DND-41 (cell line): ENCODE measurements at regions not wholly inside any gene's neighbourhood (a gene's known extent, or its start where the extent isn't known, plus 50 kb on each side); places are given as distances from the start of the nearest gene placed in this dataset.

Experiments
- ATAC-seq: fragments of 200-7000 bp; cut with Tn5 transposase; 3 replicates; pipeline ENCODE4 v1.9.1; 2021; ENCODE audit warnings: low read depth; ENCODE audit not compliant: insufficient read depth
- DNase-seq: peaks from one replicate; pipeline ENCODE4 v3.0.0-alpha.2; 2020
- H2AFZ ChIP-seq: 2 replicates; pipeline ENCODE4 v1.6.0; 2012; ENCODE audit warnings: low read depth, low read length
- H3K27ac ChIP-seq: 2 replicates; pipeline ENCODE4 v1.5.1; 2012; ENCODE audit warnings: low read length, inconsistent platforms
- H3K27me3 ChIP-seq: fragments of 200-600 bp; sonication (generic); 2 replicates; pipeline ENCODE4 v1.6.0; 2012; ENCODE audit warnings: low read length, mild to moderate bottlenecking, inconsistent platforms; ENCODE audit not compliant: insufficient read depth, poor library complexity
- H3K36me3 ChIP-seq: 2 replicates; pipeline ENCODE4 v1.5.1; 2012; ENCODE audit warnings: low read length, inconsistent platforms; ENCODE audit not compliant: insufficient read depth
- H3K4me1 ChIP-seq: 2 replicates; pipeline ENCODE4 v1.5.1; 2012; ENCODE audit warnings: mild to moderate bottlenecking, low read length; ENCODE audit not compliant: insufficient read depth
- H3K4me2 ChIP-seq: 2 replicates; pipeline ENCODE4 v1.6.0; 2012; ENCODE audit warnings: mild to moderate bottlenecking, moderate library complexity, low read length, inconsistent platforms; ENCODE audit not compliant: insufficient read depth
- H3K4me3 ChIP-seq, 2 experiments: fragments of 200-600 bp in 1 of 2; shearing (Covaris generic) in 1 of 2; 2 replicates each; pipeline ENCODE4 v1.5.1; 2012 to 2016; ENCODE audit warnings: inconsistent platforms in 2 of 2, low read length in 2 of 2, mild to moderate bottlenecking in 2 of 2, low read depth in 1 of 2, moderate library complexity in 1 of 2
- H3K79me2 ChIP-seq: 2 replicates; pipeline ENCODE4 v1.6.0; 2012; ENCODE audit warnings: low read length, inconsistent platforms; ENCODE audit not compliant: insufficient read depth
- H3K9ac ChIP-seq: 2 replicates; pipeline ENCODE4 v1.6.0; 2012; ENCODE audit warnings: low read depth, mild to moderate bottlenecking, inconsistent platforms, low read length, moderate library complexity
- H3K9me3 ChIP-seq: 2 replicates; pipeline ENCODE4 v1.5.1; 2012; ENCODE audit warnings: low read length, moderate library complexity, mild to moderate bottlenecking, inconsistent platforms; ENCODE audit not compliant: insufficient read depth, severe bottlenecking
- H4K20me1 ChIP-seq: 2 replicates; pipeline ENCODE4 v1.6.0; 2012; ENCODE audit warnings: low read length; ENCODE audit not compliant: insufficient read depth
- CTCF ChIP-seq: IDR thresholded peaks from 2 replicates; pipeline ENCODE4 v1.5.1; 2012; ENCODE audit warnings: borderline replicate concordance, low read length, moderate library complexity, mild to moderate bottlenecking; ENCODE audit not compliant: poor library complexity, severe bottlenecking; ENCODE audit errors: extremely low read depth
- EZH2 ChIP-seq: IDR thresholded peaks from 3 replicates; pipeline ENCODE4 v1.6.1; 2012; ENCODE audit warnings: borderline replicate concordance, low read depth, mild to moderate bottlenecking, moderate library complexity, low read length, inconsistent platforms; ENCODE audit not compliant: severe bottlenecking

GRCh38 chr20:40957265-40957760 is 71.3 kb upstream of the TOP1 start:
- DNase-seq (no peak), ATAC-seq (no peak)
- H4K20me1 ChIP-seq = no peaks in the 10 kb centered on the region

GRCh38 chr20:40958598-40958997 is 70.0 kb upstream of the TOP1 start:
- H3K4me2 ChIP-seq = no peak overlapping the region
- no peak overlapping the region for H3K4me3 ChIP-seq
- no peak overlapping the region for H3K9ac ChIP-seq
- no peaks in the 10 kb centered on the region for H3K79me2 ChIP-seq
- no peaks in the 10 kb centered on the region for H4K20me1 ChIP-seq
- H3K9me3 ChIP-seq = peaks cover 2% of the 10 kb centered on the region
- no peak for DNase-seq
- H3K4me1 ChIP-seq = peaks cover 21% of the 10 kb centered on the region
- ATAC-seq = no peak
- H2AFZ ChIP-seq = no peak overlapping the region
- TF ChIP-seq EZH2 (no peak), CTCF (no peak)
- no peak overlapping the region for H3K27ac ChIP-seq
- no peaks in the 10 kb centered on the region for H3K27me3 ChIP-seq
- no peaks in the 10 kb centered on the region for H3K36me3 ChIP-seq

More at GRCh38 chr20:40957265-40957760, 71.3 kb upstream of the TOP1 start:
- no peaks in the 10 kb centered on the region for H3K79me2 ChIP-seq
- TF ChIP-seq EZH2 = no peak
- TF ChIP-seq CTCF = no peak
- H3K4me2 ChIP-seq = no peak overlapping the region
- peaks cover 2% of the 10 kb centered on the region for H3K9me3 ChIP-seq
- no peaks in the 10 kb centered on the region for H3K36me3 ChIP-seq
- H3K4me1 ChIP-seq = peaks cover 14% of the 10 kb centered on the region
- H3K27ac ChIP-seq = no peak overlapping the region
- no peak overlapping the region for H3K9ac ChIP-seq
- no peaks in the 10 kb centered on the region for H3K27me3 ChIP-seq
- H3K4me3 ChIP-seq = no peak overlapping the region
- H2AFZ ChIP-seq = no peak overlapping the region

- H3K9ac ChIP-seq = no peak overlapping the region
- no peak overlapping the region for H3K4me3 ChIP-seq
- no peak overlapping the region for H2AFZ ChIP-seq
- H3K27ac ChIP-seq = no peak overlapping the region
- DNase-seq (no peak), ATAC-seq (no peak)
- H3K4me1 ChIP-seq = peaks cover 21% of the 10 kb centered on the region
- no peaks in the 10 kb centered on the region for H4K20me1 ChIP-seq
- no peak overlapping the region for H3K4me2 ChIP-seq
- H3K36me3 ChIP-seq = no peaks in the 10 kb centered on the region
- no peaks in the 10 kb centered on the region for H3K9me3 ChIP-seq
- H3K79me2 ChIP-seq = no peaks in the 10 kb centered on the region
- TF ChIP-seq CTCF (no peak), EZH2 (no peak)
- no peaks in the 10 kb centered on the region for H3K27me3 ChIP-seq
Observed at GRCh38 chr20:40959325-40960092, 69.1 kb upstream of the TOP1 start.
